ENCODE measurements at regions not wholly inside any gene's neighbourhood (a gene's known extent, or its start where the extent isn't known, plus 50 kb on each side); places are given as distances from the start of the nearest gene placed in this dataset.

DNA sequence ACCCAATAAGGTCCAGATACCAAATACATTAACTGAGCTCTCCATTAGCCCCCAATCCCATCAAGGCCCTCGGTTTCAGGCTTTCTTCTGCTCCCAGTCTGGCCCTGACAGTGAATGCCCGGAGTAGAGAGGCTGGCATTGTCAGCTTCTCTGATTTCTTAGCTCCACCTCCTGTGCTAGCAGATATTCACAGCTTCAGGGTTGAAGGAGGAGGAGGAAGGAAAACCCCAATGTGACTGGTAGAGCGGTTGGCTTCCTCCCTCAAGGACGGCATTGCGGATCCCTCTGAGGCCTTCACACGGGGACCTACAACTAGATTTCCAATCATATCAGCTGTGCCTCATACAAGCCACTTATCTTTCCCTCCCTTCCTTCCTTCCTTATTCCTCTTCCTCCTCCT is 164.1 kb upstream of the SYNDIG1 start:
- no peak for TF ChIP-seq REST (IDR thresholded peaks at IDR 0.05; ENCODE audit: low read depth)
- TF ChIP-seq, protein P1, sequence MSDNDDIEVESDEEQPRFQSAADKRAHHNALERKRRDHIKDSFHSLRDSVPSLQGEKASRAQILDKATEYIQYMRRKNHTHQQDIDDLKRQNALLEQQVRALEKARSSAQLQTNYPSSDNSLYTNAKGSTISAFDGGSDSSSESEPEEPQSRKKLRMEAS (IDR thresholded peaks at IDR 0.05), result no peak
- no peak for TF ChIP-seq YY1 (IDR thresholded peaks at IDR 0.05; ENCODE audit: low read depth)
- no peak for TF ChIP-seq NFIC (IDR thresholded peaks at IDR 0.05)
- TF ChIP-seq RAD21 (IDR thresholded peaks at IDR 0.05; ENCODE audit: low read depth), result no peak
- TF ChIP-seq FOXM1 (IDR thresholded peaks at IDR 0.05; ENCODE audit: borderline replicate concordance, low read depth), result no peak
- no peak for TF ChIP-seq ZBTB7A (IDR thresholded peaks at IDR 0.05; ENCODE audit: low read depth)
- TF ChIP-seq TEAD4 (IDR thresholded peaks at IDR 0.05), result no peak
- TF ChIP-seq, protein P2, sequence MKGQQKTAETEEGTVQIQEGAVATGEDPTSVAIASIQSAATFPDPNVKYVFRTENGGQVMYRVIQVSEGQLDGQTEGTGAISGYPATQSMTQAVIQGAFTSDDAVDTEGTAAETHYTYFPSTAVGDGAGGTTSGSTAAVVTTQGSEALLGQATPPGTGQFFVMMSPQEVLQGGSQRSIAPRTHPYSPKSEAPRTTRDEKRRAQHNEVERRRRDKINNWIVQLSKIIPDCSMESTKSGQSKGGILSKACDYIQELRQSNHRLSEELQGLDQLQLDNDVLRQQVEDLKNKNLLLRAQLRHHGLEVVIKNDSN (IDR thresholded peaks at IDR 0.05), result no peak
- no peak for TF ChIP-seq TAF1 (IDR thresholded peaks at IDR 0.05; ENCODE audit: low read depth)
- no peak for TF ChIP-seq EP300 (IDR thresholded peaks at IDR 0.05; ENCODE audit: borderline replicate concordance)
- TF ChIP-seq TCF12 (IDR thresholded peaks at IDR 0.05; ENCODE audit: low read depth), result no peak
- TF ChIP-seq CREB1 (IDR thresholded peaks at IDR 0.05; ENCODE audit: low read depth), result no peak

GRCh38 chr20:24304291-24304690 is 165.1 kb upstream of the SYNDIG1 start:
- no peak for TF ChIP-seq TEAD4 (IDR thresholded peaks at IDR 0.05)
- no peak for TF ChIP-seq REST (IDR thresholded peaks at IDR 0.05; ENCODE audit: low read depth)
- TF ChIP-seq EGR1 (IDR thresholded peaks at IDR 0.05), result no peak

DNA sequence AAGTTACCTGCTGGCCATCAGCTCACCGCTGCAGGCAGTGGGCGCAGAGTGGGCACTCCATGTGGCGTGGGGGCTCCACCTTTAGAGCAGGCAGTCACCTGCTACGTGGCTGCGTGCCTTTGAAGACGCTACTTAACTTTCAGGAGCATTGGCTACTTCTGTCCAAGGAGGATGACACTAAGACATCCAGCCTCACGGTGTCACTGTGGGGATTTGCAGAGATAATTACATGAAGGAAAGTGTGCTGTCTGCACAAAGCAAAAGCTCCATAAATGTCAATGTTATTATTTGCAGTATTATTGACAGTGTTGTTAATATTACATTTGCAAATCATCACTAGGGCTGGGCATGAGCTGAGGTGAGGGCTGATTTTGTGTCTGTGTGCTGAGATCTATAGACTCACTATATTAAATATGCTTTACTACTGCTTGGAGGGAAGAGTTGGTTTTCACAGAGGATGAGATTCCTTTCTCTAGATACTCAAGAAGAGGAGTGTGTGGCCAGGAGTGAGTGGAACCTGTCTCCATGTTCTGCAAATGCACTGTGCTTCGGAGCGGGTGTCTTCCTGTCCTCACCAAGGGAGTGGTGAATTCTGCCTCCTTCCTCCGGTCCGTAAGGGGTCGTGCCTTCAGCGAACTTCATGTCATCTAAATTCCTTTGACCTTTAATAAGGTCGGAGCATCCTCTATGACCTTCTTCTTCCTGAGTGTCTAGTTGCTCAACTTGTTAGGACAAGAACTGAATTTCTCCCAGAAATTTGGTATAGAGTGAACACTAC is 165.8 kb upstream of the SYNDIG1 start:
- TF ChIP-seq, protein P1 (IDR thresholded peaks at IDR 0.05), result no peak
- TF ChIP-seq CEBPB (IDR thresholded peaks at IDR 0.05), result no peak
- no peak for TF ChIP-seq TEAD4 (IDR thresholded peaks at IDR 0.05)
- no peak for TF ChIP-seq TAF1 (IDR thresholded peaks at IDR 0.05; ENCODE audit: low read depth)
- TF ChIP-seq YY1 (IDR thresholded peaks at IDR 0.05; ENCODE audit: low read depth), result no peak
- TF ChIP-seq NFIC (IDR thresholded peaks at IDR 0.05), result no peak
- TF ChIP-seq FOXM1 (IDR thresholded peaks at IDR 0.05; ENCODE audit: borderline replicate concordance, low read depth), result no peak
- TF ChIP-seq RAD21 (IDR thresholded peaks at IDR 0.05; ENCODE audit: low read depth), result no peak
- TF ChIP-seq EGR1 (IDR thresholded peaks at IDR 0.05), result no peak
- TF ChIP-seq CREB1 (IDR thresholded peaks at IDR 0.05; ENCODE audit: low read depth), result no peak
- TF ChIP-seq ZBTB7A (IDR thresholded peaks at IDR 0.05; ENCODE audit: low read depth), result no peak
- TF ChIP-seq TCF12 (IDR thresholded peaks at IDR 0.05; ENCODE audit: low read depth), result no peak
- TF ChIP-seq, protein P2 (IDR thresholded peaks at IDR 0.05), result no peak
- no peak for TF ChIP-seq EP300 (IDR thresholded peaks at IDR 0.05; ENCODE audit: borderline replicate concordance)
- no peak for TF ChIP-seq REST (IDR thresholded peaks at IDR 0.05; ENCODE audit: low read depth)

DNA sequence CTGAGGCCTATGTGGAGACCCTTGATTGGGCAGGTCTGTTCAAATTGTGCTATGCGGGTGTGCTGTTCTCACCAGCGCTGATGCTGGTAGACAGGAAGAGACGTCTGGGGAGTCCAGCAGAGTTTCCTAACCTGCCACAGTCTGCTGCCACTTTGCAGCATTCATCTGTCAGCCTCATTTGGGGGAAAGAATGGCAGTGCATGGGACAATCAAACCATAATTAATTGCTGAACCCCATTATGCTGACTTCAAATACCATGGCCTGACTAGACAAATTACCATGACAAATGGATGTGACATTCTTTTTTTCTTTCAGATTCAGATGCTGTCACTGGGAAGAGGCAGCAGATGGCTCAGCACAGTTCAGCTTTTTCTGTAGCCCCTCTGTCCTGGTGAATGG is 171.4 kb upstream of the SYNDIG1 start:
- TF ChIP-seq REST (IDR thresholded peaks at IDR 0.05; ENCODE audit: low read depth), result no peak

Data from Ishikawa (cell line).